GM21360 (cell line): ENCODE measurements at regions not wholly inside any gene's neighbourhood (a gene's known extent, or its start where the extent isn't known, plus 50 kb on each side); places are given as distances from the start of the nearest gene placed in this dataset.
"Not testable (repeated sequence)": the region's sequence is repeated elsewhere in the genome, so short reads cannot be mapped to it uniquely, and the experiment has no call there.

Experiments used
- ATAC-seq: cut with Tn5 transposase; IDR thresholded peaks from one replicate; pipeline ENCODE4 v1.9.1; 2021; ENCODE audit warnings: mild to moderate bottlenecking, moderate library complexity; ENCODE audit not compliant: unreplicated experiment

DNA sequence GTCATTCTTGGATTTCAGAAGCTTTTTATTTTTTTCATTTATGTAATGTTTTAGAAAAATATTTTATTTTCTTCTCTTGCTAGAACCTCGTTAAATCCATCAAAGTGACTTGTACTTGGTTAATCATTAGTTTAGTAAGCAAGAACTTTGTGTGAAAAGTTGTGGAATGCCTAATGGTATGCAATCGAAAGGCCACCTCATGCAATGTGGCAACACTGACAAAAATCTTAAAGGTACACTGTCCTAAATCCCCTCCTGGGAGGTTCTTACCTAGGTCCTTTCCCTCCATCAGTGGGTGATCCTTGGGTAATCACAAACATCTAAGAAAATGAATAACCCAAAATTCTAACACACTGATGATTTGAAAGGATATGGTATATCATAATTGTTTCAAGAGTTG, 304.2 kb downstream of the DNAH5 start:
- no peak for ATAC-seq

DNA sequence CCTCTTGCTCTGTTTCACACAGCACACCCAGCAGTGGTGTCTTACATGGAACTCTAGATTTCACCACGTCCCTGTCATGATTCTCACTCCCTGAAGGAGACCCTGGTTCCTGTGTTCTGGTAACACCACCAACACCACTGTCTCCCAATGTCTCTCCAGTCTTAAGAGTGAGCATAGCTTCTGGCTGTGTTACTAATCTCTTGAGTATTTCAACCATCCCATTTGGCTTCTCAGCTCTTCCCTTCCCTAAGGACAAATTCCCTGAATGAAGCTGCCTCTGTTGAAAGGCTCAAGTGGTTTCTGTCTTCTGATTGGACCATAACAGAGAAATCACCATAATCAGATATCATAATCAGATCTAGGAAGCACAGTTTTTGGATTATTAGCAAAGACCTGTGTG, 311.8 kb downstream of the DNAH5 start:
- no peak for ATAC-seq

DNA sequence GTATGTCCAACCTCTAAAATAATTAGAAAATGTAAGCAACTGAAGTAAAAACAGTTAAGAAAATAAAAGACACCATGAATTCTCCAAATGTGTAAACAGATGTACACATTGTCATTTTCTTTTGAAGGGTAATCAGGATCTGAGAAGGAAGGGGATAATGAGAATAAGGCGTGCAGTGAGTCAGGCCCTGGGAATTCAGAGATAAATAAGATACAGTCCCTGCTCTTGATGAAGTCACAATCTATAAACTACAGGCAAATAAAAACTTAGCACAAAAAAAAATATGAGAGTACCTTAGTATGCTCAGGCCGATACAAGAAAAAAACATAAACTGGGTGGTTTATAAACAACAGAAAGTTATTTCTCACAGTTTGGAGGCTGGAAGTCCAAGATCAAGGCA, 315.3 kb downstream of the DNAH5 start:
- ATAC-seq, result no peak

DNA sequence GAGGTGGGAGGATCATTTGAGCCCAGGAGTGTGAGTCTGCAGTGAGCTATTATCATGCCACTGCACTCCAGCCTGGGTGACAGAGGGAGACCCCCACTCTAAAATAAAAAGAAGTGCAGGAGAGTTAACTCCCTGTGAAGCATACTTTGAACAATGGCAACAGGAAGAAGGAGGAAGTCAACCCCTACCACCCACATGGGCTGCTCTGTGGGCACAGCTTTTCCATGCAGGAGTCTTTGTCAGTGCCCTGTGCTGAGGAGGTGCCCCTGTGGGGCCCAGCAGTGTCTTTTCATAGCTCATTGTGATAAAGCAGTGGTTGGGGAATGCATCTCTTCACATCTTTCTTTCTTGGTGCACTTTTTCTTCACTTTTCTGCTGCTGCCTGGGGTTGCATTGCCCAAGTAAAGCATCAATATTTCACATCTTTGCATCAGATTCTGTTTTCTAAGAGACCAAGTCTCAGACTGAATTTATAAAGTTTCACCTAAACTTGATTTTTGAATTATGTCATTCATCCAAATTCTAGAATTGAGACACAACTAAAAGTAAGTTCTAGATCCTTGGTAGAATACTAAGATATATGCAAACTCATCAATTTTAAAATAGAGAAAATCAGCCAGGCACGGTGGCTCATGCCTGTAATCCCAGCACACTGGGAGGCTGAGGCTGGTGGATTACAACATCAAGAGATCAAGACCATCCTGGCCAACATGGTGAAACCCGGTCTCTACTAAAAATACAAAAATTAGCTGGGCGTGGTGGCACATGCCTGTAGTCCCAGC, 316.6 kb downstream of the DNAH5 start:
- ATAC-seq, result no peak

DNA sequence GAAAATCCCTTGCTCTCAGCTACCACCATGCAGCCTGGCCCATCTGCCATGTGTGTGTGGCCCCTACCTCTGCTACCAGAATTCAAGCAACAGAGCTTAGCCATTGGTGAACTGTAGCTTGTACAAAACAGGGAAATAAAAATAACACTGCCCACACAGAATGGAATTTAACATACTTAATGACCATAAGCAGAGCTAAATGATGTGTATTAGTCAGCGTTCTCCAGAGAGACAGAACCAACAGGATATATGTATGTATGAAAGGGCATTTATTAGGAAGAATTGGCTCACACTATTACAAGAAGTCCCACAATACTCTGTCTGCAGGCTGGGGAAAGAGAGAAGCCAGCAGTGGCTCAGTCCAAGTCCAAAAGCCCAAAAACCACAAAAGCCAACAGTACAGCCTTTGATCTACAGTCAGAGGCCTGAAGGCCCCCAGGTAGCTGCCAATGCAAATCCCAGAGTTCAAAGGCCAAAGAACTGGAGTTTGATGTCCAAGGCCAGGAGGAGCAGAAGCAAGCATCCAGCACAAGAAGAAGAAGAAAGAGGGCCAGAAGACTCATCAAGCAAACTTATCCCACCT, 318.8 kb downstream of the DNAH5 start:
- ATAC-seq, result no peak

DNA sequence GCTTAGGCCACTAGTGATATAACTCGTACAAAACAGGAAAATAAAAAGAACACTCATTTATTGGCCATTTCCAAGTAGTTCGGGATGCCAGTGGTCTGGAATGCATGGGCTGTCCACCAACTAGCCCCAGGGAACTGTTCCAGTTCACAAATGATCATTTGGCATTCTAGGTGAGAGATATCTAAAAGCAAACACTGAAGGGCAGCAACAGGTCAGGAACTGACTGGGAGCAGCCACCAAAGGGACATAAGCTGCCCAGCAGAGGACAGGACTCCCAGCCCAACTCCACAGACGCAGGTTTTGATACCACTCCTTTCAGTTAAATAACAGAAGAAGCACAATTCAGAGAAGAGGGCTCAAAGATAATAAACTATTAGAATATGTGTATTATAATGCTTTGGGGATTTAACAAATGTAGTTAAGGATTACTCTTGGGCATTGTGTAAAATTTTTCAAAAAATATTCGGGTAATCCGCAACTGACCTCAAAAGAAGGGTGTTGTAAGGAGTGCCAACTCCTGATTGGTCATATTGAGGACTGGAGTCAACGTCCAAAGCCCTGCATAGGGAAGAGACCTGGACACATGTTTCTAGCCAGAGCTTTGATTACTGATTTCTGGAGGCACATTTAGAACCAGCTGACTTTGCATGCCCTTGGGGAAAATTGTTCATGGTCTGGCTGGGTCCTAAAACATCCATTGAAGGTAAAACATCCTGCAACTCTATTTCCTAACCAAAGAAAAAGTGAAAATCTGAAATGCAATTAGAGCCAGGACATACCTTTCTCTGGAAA, 320.0 kb downstream of the DNAH5 start:
- ATAC-seq, result no peak

DNA sequence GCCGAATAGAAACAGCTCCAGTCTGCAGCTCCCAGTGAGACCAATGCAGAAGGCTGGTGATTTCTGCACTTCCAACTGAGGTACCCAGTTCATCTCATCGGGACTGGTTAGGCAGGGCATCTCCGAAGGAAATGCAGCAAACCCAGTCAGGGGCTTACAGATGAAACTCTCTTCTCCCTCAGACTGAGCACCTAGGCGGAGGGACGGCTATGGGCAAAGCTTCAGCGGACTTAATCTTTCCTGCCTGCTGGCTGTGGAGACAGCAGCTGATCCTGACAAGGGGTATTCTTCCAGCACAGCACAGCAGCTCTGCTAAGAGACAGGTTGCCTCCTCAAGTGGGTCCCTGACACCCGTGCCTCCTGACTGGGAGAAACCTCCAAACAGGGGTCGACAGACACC, 330.9 kb downstream of the DNAH5 start:
- no peak for ATAC-seq

DNA sequence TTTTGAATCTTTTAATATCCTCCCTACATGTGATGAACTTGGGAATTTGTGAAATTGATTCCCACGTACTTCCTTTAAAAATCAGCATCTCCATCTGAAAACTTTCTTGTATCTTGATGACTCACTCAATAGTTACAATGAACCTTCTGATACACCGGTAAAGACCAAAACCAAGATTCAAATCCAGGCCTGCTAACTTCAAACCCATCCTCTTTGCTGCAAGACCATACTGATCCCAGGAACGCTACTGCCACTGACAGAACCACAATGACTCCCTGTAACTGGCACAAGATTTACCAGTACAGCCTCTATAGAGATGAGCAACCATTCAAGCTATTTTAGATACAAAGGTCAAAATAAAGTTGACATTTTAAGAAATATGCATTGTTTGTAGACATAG, 332.9 kb downstream of the DNAH5 start:
- ATAC-seq, result no peak

DNA sequence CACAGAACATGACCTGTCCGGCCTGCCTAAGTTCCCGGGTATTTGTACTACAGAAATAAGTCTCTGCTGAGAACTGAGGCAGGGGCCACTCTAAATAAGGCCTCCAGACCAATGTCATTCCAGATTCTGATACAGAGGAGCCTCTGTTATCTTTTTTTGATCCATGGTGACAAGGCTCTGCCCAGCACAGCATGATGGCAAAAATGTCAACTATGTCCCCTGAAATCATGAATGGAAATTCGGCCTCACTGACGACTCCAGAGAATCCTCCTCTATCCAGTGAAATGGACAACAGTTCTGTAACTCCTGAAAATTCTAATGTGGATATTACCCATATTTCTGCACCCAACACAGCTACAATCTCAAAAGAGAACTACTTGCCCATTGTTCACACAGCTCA, 335.0 kb downstream of the DNAH5 start:
- no peak for ATAC-seq

DNA sequence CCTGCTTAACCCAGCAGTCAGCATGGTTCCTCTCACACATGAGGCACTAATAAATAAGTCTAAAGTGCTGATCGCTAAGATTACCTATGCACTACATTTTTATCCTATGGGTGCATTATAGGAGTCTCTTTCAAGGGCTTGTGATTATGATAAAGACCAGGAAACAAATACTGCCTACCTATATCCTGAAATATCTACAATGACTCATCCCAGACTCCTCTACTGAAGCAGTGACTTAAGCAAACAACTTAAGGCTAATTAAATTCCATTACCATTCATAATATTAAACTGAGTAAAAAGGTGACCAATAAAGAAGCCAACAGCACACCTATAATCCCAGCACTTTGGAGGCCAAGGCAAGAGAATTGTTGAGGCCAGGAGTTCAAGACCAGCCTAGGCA, 338.4 kb downstream of the DNAH5 start:
- ATAC-seq, result no peak

DNA sequence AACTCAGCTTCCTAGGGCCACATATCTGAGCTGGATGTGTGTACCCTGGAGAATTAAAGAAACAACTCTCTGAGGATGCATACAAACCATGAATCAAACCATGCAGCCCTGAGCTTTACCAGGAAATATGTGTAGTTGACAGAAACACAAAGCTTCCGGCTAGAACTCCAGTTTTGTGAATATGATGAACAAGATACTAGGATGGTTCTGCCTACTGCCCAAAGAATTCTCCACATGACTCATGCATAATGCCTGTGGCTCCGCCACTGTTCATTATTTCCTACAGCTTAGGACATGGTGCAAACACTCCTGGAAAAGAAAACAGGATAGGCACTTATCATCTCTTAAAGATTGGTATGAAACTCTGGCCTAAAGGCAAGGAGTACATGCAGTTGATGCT, 343.4 kb downstream of the DNAH5 start:
- no peak for ATAC-seq

DNA sequence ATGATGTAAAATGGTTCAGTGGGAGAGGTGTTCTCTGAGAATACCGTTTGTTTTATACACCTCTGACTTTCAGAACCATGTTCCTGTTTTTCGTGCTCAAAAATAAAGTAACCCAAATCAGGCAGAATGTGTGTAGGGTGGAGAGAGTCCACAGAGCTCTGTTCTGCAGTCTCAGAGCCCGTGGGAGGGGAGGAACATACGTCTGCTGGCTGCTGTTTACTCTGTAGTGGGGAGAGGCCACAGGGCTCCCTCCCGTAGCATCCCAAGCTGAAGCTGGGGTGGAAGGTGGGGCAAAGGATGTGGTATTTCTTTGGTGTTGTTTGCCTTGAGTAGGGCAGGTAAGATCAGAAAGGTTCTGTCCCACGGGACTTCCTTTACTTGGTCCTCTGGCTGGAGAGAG, 348.5 kb downstream of the DNAH5 start:
- ATAC-seq, result no peak

DNA sequence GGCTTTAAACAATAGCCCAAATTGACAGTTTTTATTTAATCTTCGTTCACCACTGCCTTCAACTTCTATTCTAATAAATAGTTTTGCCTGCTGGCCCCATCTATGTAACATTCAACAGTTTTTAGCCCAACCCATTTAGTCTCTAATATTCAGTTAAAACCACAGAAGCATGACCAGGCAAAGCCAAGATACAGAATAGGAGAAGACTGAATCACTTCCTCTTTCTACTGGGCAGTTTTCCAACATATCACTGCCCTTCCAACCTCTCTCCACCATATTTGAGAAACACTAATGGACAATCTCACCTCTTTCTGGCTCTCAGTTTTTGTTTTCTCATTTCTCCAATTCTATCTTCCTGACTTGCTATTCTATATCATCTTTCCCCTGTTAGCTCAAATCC, 352.9 kb downstream of the DNAH5 start:
- ATAC-seq, result no peak

DNA sequence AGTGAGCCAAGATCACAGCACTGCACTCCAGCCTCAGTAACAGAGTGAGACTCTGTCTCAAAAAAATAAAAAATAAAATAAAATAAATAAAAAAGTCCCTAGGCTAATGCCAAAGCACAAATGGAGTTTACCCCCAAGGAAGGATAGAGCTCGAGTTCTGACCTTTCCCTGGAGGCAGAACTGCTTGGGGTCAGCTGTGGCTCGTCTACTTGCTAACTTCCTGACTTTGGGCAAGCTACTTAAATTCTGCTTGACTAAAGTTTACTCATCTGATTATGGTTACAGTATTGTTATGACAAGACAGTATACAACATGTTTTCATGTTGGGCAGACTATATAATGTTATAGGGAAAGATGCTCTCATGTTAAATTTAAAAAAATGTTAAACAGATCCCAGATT, 359.2 kb downstream of the DNAH5 start:
- ATAC-seq, result no peak

DNA sequence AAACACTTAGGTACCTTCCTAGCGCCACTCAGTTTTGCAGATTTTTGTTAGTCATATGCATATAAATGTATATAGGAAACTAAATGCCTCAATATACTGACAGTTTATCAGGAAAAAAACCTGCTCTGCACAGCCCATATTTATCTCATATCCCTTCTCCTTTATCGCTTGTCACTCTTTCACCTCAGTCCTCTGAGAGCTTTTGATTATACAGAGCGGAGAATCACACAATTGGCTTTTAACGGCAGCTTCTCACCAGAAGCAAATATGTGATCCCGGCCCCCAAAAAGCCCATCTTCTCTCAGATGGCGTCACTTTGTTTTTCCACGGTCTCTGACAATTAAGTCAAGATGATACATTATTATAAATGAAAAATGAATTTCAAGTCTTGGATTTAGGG, 362.6 kb downstream of the DNAH5 start:
- ATAC-seq, result no peak

DNA sequence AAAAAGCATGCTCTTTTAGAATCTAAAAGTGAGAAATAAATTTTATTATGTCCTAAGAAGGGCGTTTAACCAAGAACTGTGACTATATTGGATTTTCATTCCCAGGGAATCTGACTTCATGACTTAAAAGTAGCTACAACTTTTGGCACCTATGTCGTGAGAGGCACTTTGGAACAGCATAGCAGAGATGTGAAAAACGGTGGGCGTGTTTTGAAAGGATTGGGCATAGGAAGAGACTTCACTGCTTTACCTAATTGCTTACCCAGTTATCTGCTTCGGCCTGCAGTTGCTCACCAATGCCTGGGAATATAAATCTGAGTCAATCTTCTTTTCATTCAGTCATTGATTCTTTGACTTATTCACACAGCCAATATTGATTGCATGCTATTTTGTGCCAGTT, 363.4 kb downstream of the DNAH5 start:
- ATAC-seq, result no peak

DNA sequence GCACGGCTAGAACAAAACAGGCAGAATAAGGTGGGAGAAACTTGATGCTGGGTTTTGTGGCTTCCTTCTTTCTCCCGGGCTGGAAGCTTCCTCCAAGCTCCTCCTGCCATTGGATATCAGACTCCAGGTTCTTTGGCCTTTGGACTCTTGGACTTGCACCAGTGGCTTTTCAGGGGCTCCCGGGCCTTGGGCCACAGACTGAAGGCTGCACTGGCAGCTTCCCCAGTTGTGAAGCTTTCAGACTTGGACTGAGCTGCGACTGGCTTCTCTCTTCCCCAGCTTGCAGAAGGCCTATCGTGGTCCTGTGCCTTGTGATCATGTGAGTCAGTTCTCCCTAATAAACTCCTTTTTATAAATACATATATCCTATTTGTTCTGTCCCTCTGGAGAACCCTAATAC, 364.4 kb downstream of the DNAH5 start:
- no peak for ATAC-seq

DNA sequence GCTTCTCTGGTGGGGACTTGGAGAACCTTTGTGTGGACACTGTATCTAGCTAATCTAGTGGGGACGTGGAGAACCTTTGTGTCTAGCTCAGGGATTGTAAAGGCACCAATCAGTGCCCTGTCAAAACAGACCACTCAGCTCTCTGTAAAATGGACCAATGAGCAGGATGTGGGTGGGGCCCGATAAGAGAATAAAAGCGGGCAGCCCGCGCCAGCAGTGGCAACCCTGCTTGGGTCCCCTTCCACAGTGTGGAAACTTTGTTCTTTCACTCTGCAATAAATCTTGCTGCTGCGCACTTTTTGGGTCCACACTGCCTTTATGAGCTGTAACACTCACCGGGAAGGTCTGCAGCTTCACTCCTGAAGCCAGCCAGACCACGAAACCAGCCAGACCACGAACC, 365.4 kb downstream of the DNAH5 start:
- not testable (repeated sequence) for ATAC-seq

DNA sequence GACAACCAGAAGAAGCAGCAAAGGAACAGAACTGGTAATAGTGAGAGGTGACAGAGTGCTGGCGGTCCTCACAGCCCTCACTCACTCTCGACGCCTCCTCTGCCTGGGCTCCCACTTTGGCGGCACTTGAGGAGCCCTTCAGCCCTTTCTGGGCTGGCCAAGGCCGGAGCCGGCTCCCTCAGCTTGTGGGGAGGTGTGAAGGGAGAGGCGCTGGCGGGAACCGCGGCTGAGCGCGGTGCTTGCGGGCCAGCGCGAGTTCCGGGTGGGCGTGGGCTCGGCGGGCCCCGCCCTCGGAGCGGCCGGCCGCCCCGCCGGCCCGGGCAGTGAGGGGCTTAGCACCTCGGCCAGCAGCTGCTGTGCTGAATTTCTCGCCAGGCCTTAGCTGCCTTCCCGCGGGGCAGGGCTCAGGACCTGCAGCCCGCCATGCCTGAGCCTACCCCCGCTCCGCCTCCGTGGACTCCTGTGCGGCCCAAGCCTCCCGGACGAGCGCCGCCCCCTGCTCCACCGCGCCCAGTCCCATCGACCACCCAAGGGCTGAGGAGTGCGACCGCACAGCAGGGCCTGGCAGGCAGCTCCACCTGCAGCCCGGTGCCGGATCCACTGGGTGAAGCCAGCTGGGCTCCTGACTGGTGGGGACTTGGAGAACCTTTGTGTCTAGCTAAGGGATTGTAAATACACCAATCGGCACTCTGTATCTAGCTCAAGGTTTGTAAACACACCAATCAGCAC, 366.0 kb downstream of the DNAH5 start:
- not testable (repeated sequence) for ATAC-seq

DNA sequence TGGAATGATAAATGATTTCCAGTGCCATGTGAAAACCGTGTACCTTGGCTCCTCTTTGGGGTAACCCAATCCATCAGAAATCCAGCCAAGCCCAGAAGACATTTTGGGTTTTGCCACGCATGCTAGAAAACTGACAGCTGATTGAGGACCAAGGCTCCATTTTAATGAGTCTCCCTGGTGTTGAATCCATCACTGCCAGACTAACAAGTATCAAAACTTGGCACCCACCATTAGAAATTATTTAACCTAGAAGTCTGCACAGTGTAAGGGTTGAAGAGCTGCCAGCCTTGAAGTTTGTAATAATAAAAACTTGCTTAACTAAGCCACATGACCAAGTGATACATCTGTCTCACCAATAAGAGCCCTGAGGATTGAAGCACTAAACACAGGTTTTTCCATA, 369.9 kb downstream of the DNAH5 start:
- ATAC-seq, result no peak

DNA sequence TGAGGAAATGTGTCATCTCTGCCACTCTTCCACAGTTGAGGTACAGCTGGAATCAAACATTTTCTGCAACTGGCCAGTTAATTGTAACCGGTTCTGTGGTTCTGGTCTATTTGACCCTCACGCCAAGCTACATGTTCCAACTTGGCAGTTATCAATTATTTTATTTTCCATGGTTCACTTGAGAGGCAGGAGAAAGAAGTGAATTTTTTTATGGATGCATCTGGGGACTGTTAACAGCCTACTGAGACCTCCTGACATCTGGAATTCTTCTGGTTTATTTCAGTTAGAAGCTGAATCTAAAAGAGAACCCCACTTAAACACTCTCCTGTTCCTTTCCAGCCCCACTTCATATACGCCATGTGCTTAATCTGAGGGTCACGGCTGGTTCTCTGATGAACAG, 372.3 kb downstream of the DNAH5 start:
- no peak for ATAC-seq
